K562 (cell line): ENCODE measurements at regions not wholly inside any gene's neighbourhood (a gene's known extent, or its start where the extent isn't known, plus 50 kb on each side); places are given as distances from the start of the nearest gene placed in this dataset.

Source experiments
- BACH1 ChIP-seq: fragments of 200-800 bp; sonication (Bioruptor generic); IDR thresholded peaks from 2 replicates; pipeline ENCODE4 v1.6.1; 2016; ENCODE audit warnings: missing genetic modification characterization, missing compliant biosample characterization
- DIDO1 ChIP-seq: fragments of 450-650 bp; IDR thresholded peaks from 2 replicates; pipeline ENCODE4 v1.6.1; 2016; ENCODE audit warnings: low read depth, missing biosample characterization, missing genetic modification characterization
- MAFK ChIP-seq: IDR thresholded peaks from 2 replicates; pipeline ENCODE4 v1.6.1; 2011; ENCODE audit warnings: low read length, improper control_type of control experiment
- SIN3A ChIP-seq, 2 experiments: fragments of 150-350 bp in 1 of 2; IDR thresholded peaks; 2 replicates each; pipeline ENCODE4 v1.6.1; 2011 to 2016; ENCODE audit warnings: borderline replicate concordance in 2 of 2, low read depth in 2 of 2, low read length in 2 of 2, mild to moderate bottlenecking in 2 of 2, moderate library complexity in 2 of 2; ENCODE audit not compliant: control insufficient read depth in 1 of 2
- TF ChIP-seq, protein P1 (sequence below), 3 experiments: IDR thresholded peaks in 2 of 3; conservative IDR thresholded peaks in 1 of 3; 2 replicates each; pipeline ENCODE4 v1.5.1; 2011 to 2012; ENCODE audit warnings: low read length in 3 of 3, mild to moderate bottlenecking in 3 of 3, control low read depth in 2 of 3, improper control_type of control experiment in 1 of 3, inconsistent platforms in 1 of 3, low read depth in 1 of 3, mixed read lengths in 1 of 3, moderate library complexity in 1 of 3; ENCODE audit not compliant: insufficient read depth in 2 of 3

DNA sequence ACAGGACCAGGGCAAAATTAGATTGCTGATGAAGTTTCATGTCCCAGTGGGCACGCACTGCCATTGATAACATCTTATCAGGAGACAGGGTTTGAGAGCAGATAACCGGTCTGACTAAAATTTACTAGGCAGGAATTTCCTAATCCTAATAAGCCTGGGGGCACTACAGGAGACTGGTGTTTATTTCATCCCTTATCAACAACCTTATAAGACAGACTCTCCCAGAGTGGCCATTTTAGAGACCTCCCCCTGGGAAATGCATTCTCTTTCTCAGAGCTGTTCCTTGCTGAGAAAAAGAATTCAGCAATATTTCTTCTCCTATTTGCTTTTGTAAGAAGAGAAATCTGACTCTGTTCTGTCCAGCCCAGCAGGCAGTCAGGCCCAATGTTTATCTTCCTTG is 423.4 kb upstream of the IMPG1 start:
- TF ChIP-seq, protein P1, sequence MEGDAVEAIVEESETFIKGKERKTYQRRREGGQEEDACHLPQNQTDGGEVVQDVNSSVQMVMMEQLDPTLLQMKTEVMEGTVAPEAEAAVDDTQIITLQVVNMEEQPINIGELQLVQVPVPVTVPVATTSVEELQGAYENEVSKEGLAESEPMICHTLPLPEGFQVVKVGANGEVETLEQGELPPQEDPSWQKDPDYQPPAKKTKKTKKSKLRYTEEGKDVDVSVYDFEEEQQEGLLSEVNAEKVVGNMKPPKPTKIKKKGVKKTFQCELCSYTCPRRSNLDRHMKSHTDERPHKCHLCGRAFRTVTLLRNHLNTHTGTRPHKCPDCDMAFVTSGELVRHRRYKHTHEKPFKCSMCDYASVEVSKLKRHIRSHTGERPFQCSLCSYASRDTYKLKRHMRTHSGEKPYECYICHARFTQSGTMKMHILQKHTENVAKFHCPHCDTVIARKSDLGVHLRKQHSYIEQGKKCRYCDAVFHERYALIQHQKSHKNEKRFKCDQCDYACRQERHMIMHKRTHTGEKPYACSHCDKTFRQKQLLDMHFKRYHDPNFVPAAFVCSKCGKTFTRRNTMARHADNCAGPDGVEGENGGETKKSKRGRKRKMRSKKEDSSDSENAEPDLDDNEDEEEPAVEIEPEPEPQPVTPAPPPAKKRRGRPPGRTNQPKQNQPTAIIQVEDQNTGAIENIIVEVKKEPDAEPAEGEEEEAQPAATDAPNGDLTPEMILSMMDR (IDR thresholded peaks at IDR 0.05 in 2 of 3, conservative IDR thresholded peaks at IDR 0.05 in 1 of 3; ENCODE audit: insufficient read depth in 2 of 3, low read depth in 1 of 3, low read length in 3 of 3) = no peak
- no peak for TF ChIP-seq MAFK
- TF ChIP-seq BACH1 (tag) = no peak
- TF ChIP-seq DIDO1 = no peak
- TF ChIP-seq SIN3A (IDR thresholded peaks at IDR 0.05; ENCODE audit: borderline replicate concordance in 2 of 2, control insufficient read depth in 1 of 2, low read depth in 2 of 2, low read length in 2 of 2) = no peak
